Astrocyte (in vitro differentiated cells and primary cell): ENCODE measurements at regions not wholly inside any gene's neighbourhood (a gene's known extent, or its start where the extent isn't known, plus 50 kb on each side); places are given as distances from the start of the nearest gene placed in this dataset.
"Not testable (repeated sequence)": the region's sequence is repeated elsewhere in the genome, so short reads cannot be mapped to it uniquely, and the experiment has no call there.

Experiments used
- EZH2 ChIP-seq: IDR thresholded peaks from 2 replicates; pipeline ENCODE4 v1.6.1; 2012; ENCODE audit warnings: mild to moderate bottlenecking, low read length, inconsistent platforms; ENCODE audit not compliant: insufficient read depth
- TF ChIP-seq, protein P1 (sequence below): IDR thresholded peaks from 2 replicates; pipeline ENCODE4 v1.5.1; 2011; ENCODE audit warnings: low read depth, mild to moderate bottlenecking, inconsistent platforms, low read length, moderate library complexity; ENCODE audit not compliant: insufficient read depth

DNA sequence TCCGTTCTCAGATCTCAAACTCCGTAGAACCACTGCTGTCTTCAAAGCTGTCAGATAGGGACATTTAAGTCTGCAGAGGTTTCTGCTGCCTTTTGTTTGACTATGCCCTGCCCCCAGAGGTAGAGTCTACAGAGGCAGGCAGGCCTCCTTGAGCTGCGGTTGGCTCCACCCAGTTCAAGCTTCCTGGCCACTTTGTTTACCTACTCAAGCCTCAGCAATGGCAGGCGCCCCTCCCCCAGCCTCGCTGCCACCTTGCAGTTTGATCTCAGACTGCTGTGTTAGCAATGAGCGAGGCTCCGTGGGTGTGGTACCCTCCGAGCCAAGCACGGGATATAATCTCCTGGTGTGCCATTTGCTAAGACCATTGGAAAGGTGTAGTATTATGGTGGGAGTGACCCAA lies 634.9 kb upstream of the SGO1 start:
- not testable (repeated sequence) for TF ChIP-seq EZH2
- TF ChIP-seq, protein P1, sequence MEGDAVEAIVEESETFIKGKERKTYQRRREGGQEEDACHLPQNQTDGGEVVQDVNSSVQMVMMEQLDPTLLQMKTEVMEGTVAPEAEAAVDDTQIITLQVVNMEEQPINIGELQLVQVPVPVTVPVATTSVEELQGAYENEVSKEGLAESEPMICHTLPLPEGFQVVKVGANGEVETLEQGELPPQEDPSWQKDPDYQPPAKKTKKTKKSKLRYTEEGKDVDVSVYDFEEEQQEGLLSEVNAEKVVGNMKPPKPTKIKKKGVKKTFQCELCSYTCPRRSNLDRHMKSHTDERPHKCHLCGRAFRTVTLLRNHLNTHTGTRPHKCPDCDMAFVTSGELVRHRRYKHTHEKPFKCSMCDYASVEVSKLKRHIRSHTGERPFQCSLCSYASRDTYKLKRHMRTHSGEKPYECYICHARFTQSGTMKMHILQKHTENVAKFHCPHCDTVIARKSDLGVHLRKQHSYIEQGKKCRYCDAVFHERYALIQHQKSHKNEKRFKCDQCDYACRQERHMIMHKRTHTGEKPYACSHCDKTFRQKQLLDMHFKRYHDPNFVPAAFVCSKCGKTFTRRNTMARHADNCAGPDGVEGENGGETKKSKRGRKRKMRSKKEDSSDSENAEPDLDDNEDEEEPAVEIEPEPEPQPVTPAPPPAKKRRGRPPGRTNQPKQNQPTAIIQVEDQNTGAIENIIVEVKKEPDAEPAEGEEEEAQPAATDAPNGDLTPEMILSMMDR = not testable (repeated sequence)
